ENCODE measurements at regions not wholly inside any gene's neighbourhood (a gene's known extent, or its start where the extent isn't known, plus 50 kb on each side); places are given as distances from the start of the nearest gene placed in this dataset.

DNA sequence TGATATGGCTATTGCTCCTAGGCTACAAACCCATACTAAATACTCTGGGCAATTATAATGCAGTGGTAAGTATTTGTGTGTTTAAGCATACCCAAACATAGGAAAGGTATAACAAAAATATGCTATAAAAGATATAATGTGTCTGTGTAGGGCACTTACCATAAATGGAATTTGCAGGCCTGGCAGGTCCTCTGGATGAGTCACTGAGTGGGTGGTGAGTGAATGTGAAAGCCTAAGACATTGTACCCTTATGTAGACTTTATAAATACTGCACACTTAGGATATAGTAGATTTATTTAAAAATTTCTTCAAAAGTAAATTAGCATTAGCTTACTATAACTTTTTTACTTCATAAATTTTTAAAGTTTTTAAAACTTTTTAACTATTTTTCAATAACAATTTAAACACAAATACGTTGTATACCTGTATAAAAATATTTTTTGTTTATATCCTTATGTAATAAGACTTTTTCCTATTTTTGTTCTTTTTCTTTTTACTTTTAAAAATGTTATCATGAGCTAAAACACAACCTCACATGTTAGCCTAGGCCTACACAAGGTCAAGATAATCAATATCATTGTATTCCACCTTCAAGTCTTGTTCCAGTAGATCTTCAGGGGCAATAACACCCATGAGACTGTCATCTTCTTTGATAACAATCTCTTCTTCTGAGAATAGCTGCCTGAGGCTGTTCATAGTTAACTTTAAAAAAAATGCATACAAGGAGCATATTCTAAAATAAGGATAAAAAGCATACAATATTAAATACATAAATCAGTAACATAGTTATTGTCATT, 306.3 kb upstream of the RGS18 start:
- TF ChIP-seq, protein P1, sequence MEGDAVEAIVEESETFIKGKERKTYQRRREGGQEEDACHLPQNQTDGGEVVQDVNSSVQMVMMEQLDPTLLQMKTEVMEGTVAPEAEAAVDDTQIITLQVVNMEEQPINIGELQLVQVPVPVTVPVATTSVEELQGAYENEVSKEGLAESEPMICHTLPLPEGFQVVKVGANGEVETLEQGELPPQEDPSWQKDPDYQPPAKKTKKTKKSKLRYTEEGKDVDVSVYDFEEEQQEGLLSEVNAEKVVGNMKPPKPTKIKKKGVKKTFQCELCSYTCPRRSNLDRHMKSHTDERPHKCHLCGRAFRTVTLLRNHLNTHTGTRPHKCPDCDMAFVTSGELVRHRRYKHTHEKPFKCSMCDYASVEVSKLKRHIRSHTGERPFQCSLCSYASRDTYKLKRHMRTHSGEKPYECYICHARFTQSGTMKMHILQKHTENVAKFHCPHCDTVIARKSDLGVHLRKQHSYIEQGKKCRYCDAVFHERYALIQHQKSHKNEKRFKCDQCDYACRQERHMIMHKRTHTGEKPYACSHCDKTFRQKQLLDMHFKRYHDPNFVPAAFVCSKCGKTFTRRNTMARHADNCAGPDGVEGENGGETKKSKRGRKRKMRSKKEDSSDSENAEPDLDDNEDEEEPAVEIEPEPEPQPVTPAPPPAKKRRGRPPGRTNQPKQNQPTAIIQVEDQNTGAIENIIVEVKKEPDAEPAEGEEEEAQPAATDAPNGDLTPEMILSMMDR (IDR thresholded peaks at IDR 0.05; ENCODE audit: borderline replicate concordance, extremely low read depth, low read length, poor library complexity, severe bottlenecking), result no peak
- TF ChIP-seq EZH2 (IDR thresholded peaks at IDR 0.05; ENCODE audit: borderline replicate concordance, low read depth, low read length, severe bottlenecking), result no peak
